H1 (cell line): ENCODE measurements at regions not wholly inside any gene's neighbourhood (a gene's known extent, or its start where the extent isn't known, plus 50 kb on each side); places are given as distances from the start of the nearest gene placed in this dataset.

Experiments used
- CHD1 ChIP-seq: IDR thresholded peaks from 2 replicates; pipeline ENCODE4 v1.6.1; 2012; ENCODE audit warnings: low read depth, low read length, improper control_type of control experiment
- SAP30 ChIP-seq: fragments of 300-600 bp; sonication (generic); IDR thresholded peaks from 2 replicates; pipeline ENCODE4 v1.7.1; 2012; ENCODE audit warnings: low read length, moderate library complexity, mild to moderate bottlenecking, inconsistent platforms; ENCODE audit not compliant: insufficient read depth, insufficient replicate concordance

GRCh38 chr3:144815655-144816054, 844.0 kb downstream of the DIPK2A start:
- TF ChIP-seq CHD1 (no peak), SAP30 (no peak)
